DOHH2 (cell line): ENCODE measurements at regions not wholly inside any gene's neighbourhood (a gene's known extent, or its start where the extent isn't known, plus 50 kb on each side); places are given as distances from the start of the nearest gene placed in this dataset.
"Not testable (repeated sequence)": the region's sequence is repeated elsewhere in the genome, so short reads cannot be mapped to it uniquely, and the experiment has no call there.

Experiments used
- H3F3A ChIP-seq: fragments of 200-600 bp; sonication (generic), shearing (Covaris generic); 2 replicates; pipeline ENCODE4 v1.6.0; 2016; ENCODE audit warnings: antibody characterized with exemption, mild to moderate bottlenecking; ENCODE audit not compliant: control insufficient read depth, insufficient read depth
- H3K27ac ChIP-seq: fragments of 200-600 bp; sonication (generic); 2 replicates; pipeline ENCODE4 v1.5.1; 2014; ENCODE audit warnings: low read depth, mild to moderate bottlenecking, low read length, moderate library complexity
- H3K27me3 ChIP-seq: fragments of 200-600 bp; sonication (generic); 2 replicates; pipeline ENCODE4 v1.6.1; 2014; ENCODE audit warnings: mild to moderate bottlenecking, low read length, mixed read lengths; ENCODE audit not compliant: control insufficient read depth
- H3K36me3 ChIP-seq: fragments of 200-600 bp; sonication (generic); 2 replicates; pipeline ENCODE4 v1.6.1; 2014; ENCODE audit warnings: mild to moderate bottlenecking, low read length, moderate library complexity, mixed read lengths; ENCODE audit not compliant: control insufficient read depth
- H3K4me1 ChIP-seq: fragments of 200-600 bp; sonication (generic); 2 replicates; pipeline ENCODE4 v1.6.1; 2014; ENCODE audit warnings: mild to moderate bottlenecking, low read length, mixed read lengths; ENCODE audit not compliant: control insufficient read depth
- H3K4me2 ChIP-seq: fragments of 200-600 bp; sonication (generic); 2 replicates; pipeline ENCODE4 v1.6.0; 2014; ENCODE audit warnings: mild to moderate bottlenecking, low read length, moderate library complexity
- H3K4me3 ChIP-seq: fragments of 200-600 bp; sonication (generic); 2 replicates; pipeline ENCODE4 v1.5.1; 2014; ENCODE audit warnings: mild to moderate bottlenecking, low read length, mixed read lengths
- H3K79me2 ChIP-seq: fragments of 200-600 bp; sonication (generic); 2 replicates; pipeline ENCODE4 v1.6.1; 2014; ENCODE audit warnings: mild to moderate bottlenecking, low read length, mixed read lengths; ENCODE audit not compliant: control insufficient read depth
- H3K9me2 ChIP-seq: fragments of 200-600 bp; sonication (generic); replicated peaks from 2 replicates; pipeline ENCODE4 v1.6.1; 2014; ENCODE audit warnings: mild to moderate bottlenecking, low read length, mixed read lengths; ENCODE audit not compliant: control insufficient read depth
- H3K9me3 ChIP-seq: fragments of 200-600 bp; sonication (generic); 2 replicates; pipeline ENCODE4 v1.6.1; 2014; ENCODE audit warnings: antibody characterized with exemption, low read length, mixed read lengths; ENCODE audit not compliant: control insufficient read depth, insufficient read depth
- H4K20me1 ChIP-seq: fragments of 200-600 bp; sonication (generic); 2 replicates; pipeline ENCODE4 v1.6.0; 2014; ENCODE audit warnings: low read depth, mild to moderate bottlenecking, antibody characterized with exemption, low read length, moderate library complexity; ENCODE audit not compliant: control insufficient read depth, insufficient read depth
- EZH2phosphoT487 ChIP-seq: fragments of 200-600 bp; sonication (generic); IDR thresholded peaks from 2 replicates; pipeline ENCODE4 v1.6.1; 2017; ENCODE audit warnings: borderline replicate concordance, mild to moderate bottlenecking, antibody characterized with exemption, low read length, moderate library complexity, mixed read lengths
- TF ChIP-seq, protein P1 (sequence below): fragments of 200-600 bp; sonication (generic); IDR thresholded peaks from one replicate; pipeline ENCODE4 v1.5.1; 2014; ENCODE audit warnings: antibody characterized with exemption, mild to moderate bottlenecking, low read depth, low read length; ENCODE audit not compliant: poor library complexity, severe bottlenecking

DNA sequence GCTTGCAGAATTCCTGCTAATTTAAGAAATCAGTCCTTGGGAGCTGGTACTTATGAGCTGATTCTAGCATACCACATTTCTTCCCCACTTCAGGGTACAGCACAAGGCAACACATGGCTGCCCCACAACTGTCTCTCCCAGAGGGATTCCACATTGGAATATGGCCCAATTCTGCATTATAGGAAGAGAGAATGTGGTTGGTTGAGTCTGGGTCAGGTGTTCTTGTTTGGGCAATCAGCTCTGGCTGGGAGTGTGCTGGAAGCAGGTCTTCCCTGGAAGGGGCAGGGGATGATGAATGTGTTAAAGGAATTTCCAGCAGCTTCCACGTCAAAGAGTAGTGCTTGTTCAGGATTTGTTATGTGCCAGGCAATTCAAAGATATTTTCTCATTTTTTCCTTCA, 95.7 kb downstream of the BUB3 start:
- Histone ChIP-seq H3K4me1 (no peaks in the 10 kb centered on the region), H3K79me2 (no peaks in the 10 kb centered on the region), H4K20me1 (no peaks in the 10 kb centered on the region), H3K27me3 (no peaks in the 10 kb centered on the region), H3K4me2 (no peak overlapping the region), H3K9me3 (peaks cover 9% of the 10 kb centered on the region), H3K4me3 (no peak overlapping the region), H3F3A (no peaks in the 10 kb centered on the region), H3K27ac (no peak overlapping the region), H3K36me3 (no peaks in the 10 kb centered on the region), H3K9me2 (no peaks in the 10 kb centered on the region)
- no peak for TF ChIP-seq EZH2phosphoT487
- TF ChIP-seq, protein P1, sequence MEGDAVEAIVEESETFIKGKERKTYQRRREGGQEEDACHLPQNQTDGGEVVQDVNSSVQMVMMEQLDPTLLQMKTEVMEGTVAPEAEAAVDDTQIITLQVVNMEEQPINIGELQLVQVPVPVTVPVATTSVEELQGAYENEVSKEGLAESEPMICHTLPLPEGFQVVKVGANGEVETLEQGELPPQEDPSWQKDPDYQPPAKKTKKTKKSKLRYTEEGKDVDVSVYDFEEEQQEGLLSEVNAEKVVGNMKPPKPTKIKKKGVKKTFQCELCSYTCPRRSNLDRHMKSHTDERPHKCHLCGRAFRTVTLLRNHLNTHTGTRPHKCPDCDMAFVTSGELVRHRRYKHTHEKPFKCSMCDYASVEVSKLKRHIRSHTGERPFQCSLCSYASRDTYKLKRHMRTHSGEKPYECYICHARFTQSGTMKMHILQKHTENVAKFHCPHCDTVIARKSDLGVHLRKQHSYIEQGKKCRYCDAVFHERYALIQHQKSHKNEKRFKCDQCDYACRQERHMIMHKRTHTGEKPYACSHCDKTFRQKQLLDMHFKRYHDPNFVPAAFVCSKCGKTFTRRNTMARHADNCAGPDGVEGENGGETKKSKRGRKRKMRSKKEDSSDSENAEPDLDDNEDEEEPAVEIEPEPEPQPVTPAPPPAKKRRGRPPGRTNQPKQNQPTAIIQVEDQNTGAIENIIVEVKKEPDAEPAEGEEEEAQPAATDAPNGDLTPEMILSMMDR, result no peak

DNA sequence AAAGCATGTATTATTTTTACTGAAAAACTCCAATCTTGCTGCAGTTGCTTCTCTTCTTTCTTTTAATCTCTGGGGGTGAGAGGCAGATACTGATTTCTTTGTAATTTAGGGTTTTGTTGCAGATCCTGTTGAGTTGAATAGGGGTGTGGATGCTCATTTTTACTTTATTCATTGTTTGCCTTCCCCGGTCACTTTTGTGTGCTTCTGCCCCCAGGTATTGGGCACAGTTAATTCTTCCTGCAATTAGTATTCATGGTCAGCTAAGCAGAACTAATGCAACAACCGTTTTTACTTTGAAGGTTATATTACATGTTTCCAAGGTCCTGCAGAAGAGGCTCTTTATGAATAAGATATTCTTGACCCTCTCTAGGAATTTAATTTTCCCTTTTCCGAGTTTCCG, 96.4 kb downstream of the BUB3 start:
- Histone ChIP-seq H4K20me1 (no peaks in the 10 kb centered on the region), H3K4me3 (no peak overlapping the region), H3K4me1 (no peaks in the 10 kb centered on the region), H3K4me2 (no peak overlapping the region), H3K9me2 (no peaks in the 10 kb centered on the region), H3F3A (no peaks in the 10 kb centered on the region), H3K79me2 (no peaks in the 10 kb centered on the region), H3K9me3 (peaks cover 17% of the 10 kb centered on the region), H3K27ac (no peak overlapping the region), H3K27me3 (no peaks in the 10 kb centered on the region), H3K36me3 (no peaks in the 10 kb centered on the region)
- no peak for TF ChIP-seq EZH2phosphoT487
- TF ChIP-seq, protein P1, result no peak

- no peak overlapping the region for H3K4me3 ChIP-seq
- no peaks in the 10 kb centered on the region for H3K36me3 ChIP-seq
- no peak for TF ChIP-seq EZH2phosphoT487
- TF ChIP-seq, protein P1, result no peak
- no peaks in the 10 kb centered on the region for H3K79me2 ChIP-seq
- no peaks in the 10 kb centered on the region for H3F3A ChIP-seq
- no peaks in the 10 kb centered on the region for H3K27me3 ChIP-seq
- H3K27ac ChIP-seq, result no peak overlapping the region
- peaks cover 18% of the 10 kb centered on the region for H3K9me3 ChIP-seq
- no peaks in the 10 kb centered on the region for H3K9me2 ChIP-seq
- H3K4me2 ChIP-seq, result no peak overlapping the region
- no peaks in the 10 kb centered on the region for H3K4me1 ChIP-seq
- no peaks in the 10 kb centered on the region for H4K20me1 ChIP-seq
Measured at GRCh38 chr10:123252779-123253178, 98.6 kb downstream of the BUB3 start.

DNA sequence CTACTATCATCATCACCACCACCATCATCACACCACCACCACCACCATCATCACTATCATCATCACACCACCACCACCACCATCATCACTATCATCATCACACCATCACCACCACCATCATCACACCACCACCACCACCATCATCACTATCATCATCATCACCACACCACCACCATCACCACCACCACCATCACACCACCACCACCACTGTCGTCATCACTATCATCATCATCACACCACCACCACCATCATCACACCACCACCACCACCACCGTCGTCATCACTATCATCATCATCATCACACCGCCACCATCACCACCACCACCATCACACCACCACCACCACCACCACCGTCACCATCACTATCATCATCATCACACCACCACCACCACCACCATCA, 100.1 kb downstream of the BUB3 start:
- H3K4me2 ChIP-seq, H4K20me1 ChIP-seq, H3K27ac ChIP-seq, H3K4me1 ChIP-seq, H3K4me3 ChIP-seq, H3K9me2 ChIP-seq, H3K79me2 ChIP-seq, H3K36me3 ChIP-seq, H3F3A ChIP-seq, H3K27me3 ChIP-seq: not testable (repeated sequence)
- peaks cover 18% of the 10 kb centered on the region for H3K9me3 ChIP-seq
